Body of pancreas (tissue), 4 donors: ENCODE measurements at regions not wholly inside any gene's neighbourhood (a gene's known extent, or its start where the extent isn't known, plus 50 kb on each side); places are given as distances from the start of the nearest gene placed in this dataset.

Source experiments
- ATAC-seq: fragments of 150-250 bp; one replicate; pipeline ENCODE4 v1.9.1; 2016
- DNase-seq, 4 donors: peaks; one replicate each; pipeline ENCODE4 v3.0.0-alpha.2; 2019
- H3K27ac ChIP-seq, 4 donors: fragments of 200-600 bp; sonication (generic); 1 replicate in 3 of 4; 2 replicates in 1 of 4; pipeline versions ENCODE4 v1.5.1 to v1.6.1; 2016 to 2019; ENCODE audit warnings: mild to moderate bottlenecking in 1 of 4, mixed read lengths in 1 of 4, moderate library complexity in 1 of 4
- H3K27me3 ChIP-seq, 2 donors: fragments of 200-600 bp; sonication (generic); one replicate each; pipeline ENCODE4 v1.6.0; 2016; ENCODE audit warnings: mild to moderate bottlenecking in 1 of 2
- H3K36me3 ChIP-seq, 2 donors: fragments of 200-600 bp; sonication (generic); replicated peaks in 1 of 2; 2 replicates each; pipeline ENCODE4 v1.5.1; 2016; ENCODE audit warnings: low read depth in 2 of 2; ENCODE audit not compliant: insufficient read depth in 1 of 2
- H3K4me1 ChIP-seq: fragments of 200-600 bp; sonication (generic); one replicate; pipeline ENCODE4 v1.6.0; 2016
- H3K4me3 ChIP-seq, 2 donors: fragments of 200-600 bp; sonication (generic); 1 replicate in 1 of 2; 2 replicates in 1 of 2; pipeline ENCODE4 v1.5.1; 2016 to 2019
- H3K9me3 ChIP-seq, 3 donors: fragments of 200-600 bp; sonication (generic); 1 replicate in 2 of 3; 2 replicates in 1 of 3; pipeline ENCODE4 v1.5.1; 2016
- POLR2A ChIP-seq, 3 donors: fragments of 450-650 bp; IDR thresholded peaks; one replicate each; pipeline ENCODE4 v1.6.1; 2016; ENCODE audit warnings: antibody characterized with exemption in 3 of 3, mild to moderate bottlenecking in 2 of 3
- WGBS, 2 donors: methylation state at CpG; one replicate each; pipeline ENCODE4 v1.1.5; 2017; 5-methylcytosine and 5-hydroxymethylcytosine counted together
- intact Hi-C: fragments of 100-400 bp; cut with DNase I; formaldehyde crosslinking; loops from one replicate; pipeline ENCODE4 v1.15.1; 2023
- TF ChIP-seq, protein P1 (sequence below), 7 experiments: fragments of 450-650 bp in 4 of 7; fragments of 200-600 bp in 3 of 7; sonication (generic) in 3 of 7; IDR thresholded peaks; one replicate each; pipeline ENCODE4 v1.5.1; 2016 to 2019; ENCODE audit warnings: antibody characterized with exemption in 7 of 7

DNA sequence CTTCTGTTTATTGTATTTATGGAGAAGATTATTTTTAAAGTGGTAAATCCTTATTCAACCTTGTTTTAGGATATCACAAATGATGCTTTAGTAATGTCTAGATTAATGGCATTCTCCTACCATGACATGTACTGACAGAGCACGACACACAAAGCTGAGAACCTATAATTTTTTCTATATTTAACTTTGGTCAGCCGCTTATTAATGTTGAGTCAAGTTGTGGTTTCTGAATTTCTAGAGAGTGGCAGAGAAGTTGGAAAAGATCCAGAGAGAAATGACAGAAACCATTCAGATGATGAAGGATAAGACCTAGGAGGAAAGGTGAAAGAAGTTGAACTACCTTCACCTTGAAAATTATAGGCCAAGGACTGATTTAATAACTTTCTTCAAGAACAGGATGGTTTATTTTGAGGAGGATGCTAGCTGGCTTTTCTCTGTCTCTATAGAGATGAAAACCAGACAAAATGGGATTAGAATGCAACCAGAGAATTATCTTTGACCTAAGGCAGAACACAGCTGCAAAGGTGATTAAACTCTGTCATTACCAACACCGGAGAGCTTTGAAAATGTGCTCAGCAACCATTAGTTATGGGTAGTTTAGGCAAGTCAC is 62.6 kb upstream of the TSPAN5 start:
- intact Hi-C loops = no loop called here
- H3K4me3 ChIP-seq = no peak overlapping the region
- H3K27me3 ChIP-seq = no peaks in the 10 kb centered on the region
- H3K27ac ChIP-seq = no peak overlapping the region
- H3K4me1 ChIP-seq = no peaks in the 10 kb centered on the region
- no peaks in the 10 kb centered on the region for H3K36me3 ChIP-seq
- DNase-seq = no peak
- 58 to 67% methylated on average over 3 of the region's 3 CpGs for WGBS, 2 donors
- TF ChIP-seq, protein P1, sequence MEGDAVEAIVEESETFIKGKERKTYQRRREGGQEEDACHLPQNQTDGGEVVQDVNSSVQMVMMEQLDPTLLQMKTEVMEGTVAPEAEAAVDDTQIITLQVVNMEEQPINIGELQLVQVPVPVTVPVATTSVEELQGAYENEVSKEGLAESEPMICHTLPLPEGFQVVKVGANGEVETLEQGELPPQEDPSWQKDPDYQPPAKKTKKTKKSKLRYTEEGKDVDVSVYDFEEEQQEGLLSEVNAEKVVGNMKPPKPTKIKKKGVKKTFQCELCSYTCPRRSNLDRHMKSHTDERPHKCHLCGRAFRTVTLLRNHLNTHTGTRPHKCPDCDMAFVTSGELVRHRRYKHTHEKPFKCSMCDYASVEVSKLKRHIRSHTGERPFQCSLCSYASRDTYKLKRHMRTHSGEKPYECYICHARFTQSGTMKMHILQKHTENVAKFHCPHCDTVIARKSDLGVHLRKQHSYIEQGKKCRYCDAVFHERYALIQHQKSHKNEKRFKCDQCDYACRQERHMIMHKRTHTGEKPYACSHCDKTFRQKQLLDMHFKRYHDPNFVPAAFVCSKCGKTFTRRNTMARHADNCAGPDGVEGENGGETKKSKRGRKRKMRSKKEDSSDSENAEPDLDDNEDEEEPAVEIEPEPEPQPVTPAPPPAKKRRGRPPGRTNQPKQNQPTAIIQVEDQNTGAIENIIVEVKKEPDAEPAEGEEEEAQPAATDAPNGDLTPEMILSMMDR (IDR thresholded peaks at IDR 0.05) = no peak
- no peak for TF ChIP-seq POLR2A (IDR thresholded peaks at IDR 0.05)
- ATAC-seq = no peak
- H3K9me3 ChIP-seq = no peaks in the 10 kb centered on the region

GRCh38 chr4:98716796-98717195 is 58.4 kb upstream of the TSPAN5 start:
- intact Hi-C loops = no loop called here
- Histone ChIP-seq H3K36me3 (no peaks in the 10 kb centered on the region), H3K4me3 (no peak overlapping the region), H3K9me3 (no peaks in the 10 kb centered on the region), H3K27ac (no peak overlapping the region), H3K4me1 (no peaks in the 10 kb centered on the region), H3K27me3 (no peaks in the 10 kb centered on the region)
- no peak for ATAC-seq
- no peak for TF ChIP-seq POLR2A (IDR thresholded peaks at IDR 0.05)
- TF ChIP-seq, protein P1 (IDR thresholded peaks at IDR 0.05) = no peak
- no peak for DNase-seq

DNA sequence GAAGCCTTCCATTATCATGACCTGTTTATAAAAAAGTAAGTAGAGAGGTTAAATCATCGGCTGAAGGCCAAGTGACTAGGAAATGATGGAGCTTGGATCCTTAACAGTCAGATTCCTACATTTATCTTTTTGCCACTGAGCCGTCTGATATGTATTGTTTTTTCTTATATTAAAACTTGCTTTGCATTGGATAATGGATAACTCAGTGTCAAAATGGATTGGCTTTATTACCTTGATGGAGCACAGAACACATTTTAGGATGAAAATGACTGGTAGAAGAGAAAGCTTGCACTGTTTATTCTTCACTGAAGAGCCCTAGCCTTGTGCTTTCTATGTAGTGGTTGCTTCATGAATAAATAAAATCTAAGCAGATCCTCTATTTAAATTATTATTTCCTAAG is 54.2 kb upstream of the TSPAN5 start:
- Histone ChIP-seq H3K27ac (no peak overlapping the region), H3K9me3 (no peaks in the 10 kb centered on the region), H3K4me1 (no peaks in the 10 kb centered on the region), H3K4me3 (no peak overlapping the region), H3K27me3 (no peaks in the 10 kb centered on the region), H3K36me3 (no peaks in the 10 kb centered on the region)
- intact Hi-C loops = no loop called here
- ATAC-seq (no peak), DNase-seq (no peak)
- WGBS, 2 donors = 61 to 70% methylated on average over 2 of the region's 2 CpGs
- TF ChIP-seq, protein P1 (IDR thresholded peaks at IDR 0.05) = no peak
- no peak for TF ChIP-seq POLR2A (IDR thresholded peaks at IDR 0.05)

- Histone ChIP-seq H3K36me3 (no peaks in the 10 kb centered on the region), H3K4me1 (no peaks in the 10 kb centered on the region), H3K4me3 (no peak overlapping the region), H3K9me3 (no peaks in the 10 kb centered on the region), H3K27ac (no peak overlapping the region), H3K27me3 (no peaks in the 10 kb centered on the region)
- TF ChIP-seq, protein P1 (IDR thresholded peaks at IDR 0.05) = no peak
- no peak for TF ChIP-seq POLR2A (IDR thresholded peaks at IDR 0.05)
- DNase-seq (no peak), ATAC-seq (no peak)
- intact Hi-C loops = no loop called here
These were observed 53.1 kb upstream of the TSPAN5 start for GRCh38 chr4:98711526-98711925.

DNA sequence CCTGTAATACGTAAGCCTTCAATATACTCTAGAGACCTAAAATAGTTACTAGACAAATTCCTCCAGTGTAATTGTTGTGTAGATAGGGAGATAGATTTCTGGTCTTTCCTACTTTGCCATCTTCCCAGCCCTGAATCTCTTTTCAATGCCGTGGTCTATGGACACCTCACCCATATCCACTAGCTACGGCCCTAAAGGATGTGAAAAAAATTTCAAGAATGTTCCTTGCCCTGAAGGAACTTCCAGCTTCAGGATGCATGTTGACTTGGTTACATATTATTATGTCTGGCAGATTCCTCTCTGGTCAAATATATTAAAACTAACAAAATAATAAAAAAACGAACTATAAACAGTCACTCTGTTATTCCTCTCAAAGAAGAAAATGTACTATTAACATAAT is 52.4 kb upstream of the TSPAN5 start:
- H3K27ac ChIP-seq = no peak overlapping the region
- no peak overlapping the region for H3K4me3 ChIP-seq
- H3K27me3 ChIP-seq = no peaks in the 10 kb centered on the region
- intact Hi-C loops = no loop called here
- H3K4me1 ChIP-seq = no peaks in the 10 kb centered on the region
- DNase-seq = no peak
- no peaks in the 10 kb centered on the region for H3K9me3 ChIP-seq
- no peak for ATAC-seq
- H3K36me3 ChIP-seq = no peaks in the 10 kb centered on the region
- 55 to 60% methylated on average over 4 of the region's 4 CpGs for WGBS, 2 donors
- no peak for TF ChIP-seq POLR2A (IDR thresholded peaks at IDR 0.05)
- TF ChIP-seq, protein P1 (IDR thresholded peaks at IDR 0.05) = no peak
